ENCODE measurements at regions not wholly inside any gene's neighbourhood (a gene's known extent, or its start where the extent isn't known, plus 50 kb on each side); places are given as distances from the start of the nearest gene placed in this dataset.
A peak's percentile ranks its signal among the peaks of the same experiment; 100 is the strongest.

DNA sequence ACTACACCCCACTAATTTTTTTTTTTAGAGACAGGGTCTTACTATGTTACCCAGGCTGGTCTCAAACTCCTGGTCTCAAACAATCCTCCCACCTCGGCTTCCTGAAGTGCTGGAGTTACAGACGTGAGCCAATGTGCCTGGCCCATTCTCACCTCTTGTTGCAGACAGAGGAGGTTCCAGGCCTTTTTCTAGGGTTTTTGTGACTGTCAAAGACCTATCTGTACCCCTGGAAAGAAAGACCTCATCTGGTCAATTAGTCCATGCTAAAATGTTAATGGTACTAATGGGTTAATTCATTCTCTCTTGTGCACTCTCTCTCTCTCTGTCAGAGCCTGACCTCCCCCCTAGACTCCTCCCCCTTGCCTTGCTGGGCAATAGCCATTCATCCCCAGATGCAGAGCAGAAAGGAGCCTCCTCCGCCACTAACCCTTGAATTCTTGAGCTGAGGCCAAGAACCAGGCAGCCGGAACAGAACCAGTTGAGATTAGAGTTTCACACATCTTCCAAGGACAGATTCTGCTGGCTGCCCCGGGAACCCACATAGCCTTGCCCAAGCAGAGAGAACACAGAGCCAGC is 209.7 kb downstream of the SKIDA1 start:
- no peak for DNase-seq

DNA sequence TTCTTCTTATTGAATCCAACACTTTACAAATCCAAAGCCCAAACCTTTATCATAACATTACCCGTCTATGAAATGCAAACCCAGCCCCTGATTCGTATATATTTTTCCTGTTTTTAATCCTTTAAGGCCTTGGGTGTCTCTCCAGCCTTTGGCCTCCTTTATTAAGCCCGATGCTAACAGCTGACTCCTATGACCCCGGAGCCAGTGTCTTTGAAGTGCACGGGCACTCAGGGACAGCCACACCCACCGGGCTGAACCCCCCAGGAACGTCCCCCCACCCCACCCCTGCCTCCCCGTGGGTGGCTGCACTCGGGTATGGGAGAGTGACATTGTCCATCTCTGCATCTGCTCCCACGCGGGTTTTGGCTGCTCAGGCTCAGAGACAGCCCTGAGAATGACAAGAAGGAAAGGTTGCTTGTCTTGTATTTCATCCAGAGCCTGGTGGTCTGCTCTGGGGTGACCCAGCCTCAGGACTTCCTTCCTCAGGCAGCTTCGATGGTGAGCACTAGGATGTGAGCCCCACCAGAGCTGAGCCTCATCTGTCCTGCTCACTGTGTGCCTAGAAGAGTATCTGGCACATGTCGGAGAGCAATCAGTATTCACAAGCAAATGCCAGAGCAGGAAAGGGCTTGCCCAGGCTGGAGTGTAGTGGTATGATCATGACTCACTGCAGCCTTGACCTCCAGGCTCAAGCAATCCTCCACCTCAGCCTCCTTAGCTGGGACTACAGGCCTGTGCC is 210.4 kb downstream of the SKIDA1 start:
- no peak for DNase-seq

DNA sequence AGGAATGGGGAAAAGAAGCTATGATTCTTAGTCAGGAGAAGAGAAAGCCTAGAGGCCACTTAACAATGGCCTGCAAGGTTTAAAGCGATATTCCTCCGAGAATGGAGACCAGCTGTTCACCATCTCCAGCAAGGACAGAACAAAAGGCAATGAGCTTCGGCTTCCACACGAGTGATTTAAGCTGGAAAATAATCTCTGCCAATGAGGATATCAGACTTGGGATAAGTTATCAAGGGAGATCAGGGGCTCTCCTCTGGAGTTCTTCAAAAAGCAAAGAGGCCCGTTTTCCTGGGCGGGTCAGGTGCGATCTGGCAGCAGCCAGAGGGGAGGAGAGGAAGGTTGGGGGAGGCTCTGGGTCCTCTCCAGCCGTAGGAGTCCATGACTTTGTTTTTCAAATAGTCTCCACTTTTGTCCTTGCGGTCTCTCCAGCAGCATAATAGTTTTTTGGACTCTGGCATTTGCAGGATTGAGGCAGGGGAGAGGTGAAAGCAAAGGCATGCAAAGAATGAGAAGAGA is 211.3 kb downstream of the SKIDA1 start:
- DNase-seq, result no peak

DNA sequence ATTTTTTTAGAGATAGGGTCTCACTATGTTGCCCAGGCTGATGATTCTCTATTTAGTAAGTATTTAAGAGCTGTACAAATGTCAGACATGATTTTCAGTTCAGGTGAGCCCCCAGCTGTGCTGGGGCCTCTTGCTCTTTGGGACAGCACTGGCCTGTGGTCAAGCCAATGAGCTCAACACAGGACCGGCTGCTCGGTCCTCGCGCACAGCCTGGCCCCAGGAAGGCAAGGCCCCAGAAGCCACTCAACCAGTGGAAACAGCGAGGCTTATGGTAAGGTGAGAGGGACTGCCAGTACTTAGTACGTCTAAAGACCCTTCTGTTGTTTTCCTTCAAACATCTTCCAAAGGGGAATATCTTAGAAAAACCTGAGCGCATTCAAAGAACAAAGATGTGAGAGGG is 211.8 kb downstream of the SKIDA1 start:
- DNase-seq, result no peak

DNA sequence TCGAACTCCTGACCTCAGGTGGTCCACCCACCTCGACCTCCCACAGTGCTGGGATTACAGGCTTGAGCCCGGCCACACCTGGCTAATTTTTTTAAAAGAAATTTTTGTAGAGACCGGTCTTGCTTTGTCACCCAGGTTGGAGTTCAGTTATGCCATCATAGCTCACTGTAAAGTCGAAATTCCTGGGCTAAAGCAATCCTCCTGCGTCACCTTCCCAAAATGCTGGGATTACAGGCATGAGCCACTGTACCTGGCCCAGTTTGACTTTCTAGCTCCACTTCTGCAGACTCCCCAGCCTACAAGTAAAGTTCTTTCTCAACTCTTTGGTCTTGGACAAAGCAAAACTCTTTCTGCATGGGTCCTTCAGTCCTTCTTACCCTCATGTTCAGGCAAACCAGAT is 214.1 kb downstream of the SKIDA1 start:
- DNase-seq, result no peak

DNA sequence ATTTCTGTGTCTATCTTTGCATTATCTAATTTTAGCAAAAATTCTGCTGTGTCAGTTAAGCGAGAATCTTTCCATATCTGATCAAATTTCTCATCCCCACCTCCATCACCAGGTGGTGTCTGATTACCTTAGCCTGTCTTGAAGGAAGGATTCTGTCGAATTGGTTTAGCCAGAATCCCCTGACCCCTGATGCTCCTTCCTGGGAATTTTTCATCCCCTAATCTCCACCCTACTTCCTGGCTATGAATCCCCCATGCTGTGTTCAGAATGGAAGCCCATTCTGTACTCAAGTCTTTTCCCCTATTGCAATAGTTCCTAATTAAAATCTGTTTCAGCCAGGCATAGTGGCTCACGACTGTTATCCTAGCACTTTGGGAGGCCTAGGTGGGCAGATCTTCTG is 216.1 kb downstream of the SKIDA1 start:
- no peak for DNase-seq

DNA sequence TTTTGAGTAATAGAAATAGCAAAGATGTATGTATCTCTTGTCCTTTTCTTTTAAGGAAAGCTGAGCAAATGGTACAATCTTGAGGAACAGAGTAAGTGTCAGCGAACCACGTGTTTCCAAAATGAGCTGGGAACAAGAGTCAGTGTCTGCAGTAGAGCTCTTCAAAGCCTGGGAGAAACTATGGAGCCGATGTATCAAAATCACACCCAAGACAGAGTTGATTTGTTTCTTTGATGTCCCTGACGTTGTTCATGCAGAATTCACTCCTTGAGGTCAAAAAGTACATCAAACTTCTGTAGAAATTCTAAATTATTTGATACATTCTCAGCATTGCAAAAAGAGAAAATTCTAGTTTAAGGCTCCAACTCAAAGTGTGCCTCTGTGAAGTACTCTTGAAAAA is 216.5 kb downstream of the SKIDA1 start:
- no peak for DNase-seq

DNA sequence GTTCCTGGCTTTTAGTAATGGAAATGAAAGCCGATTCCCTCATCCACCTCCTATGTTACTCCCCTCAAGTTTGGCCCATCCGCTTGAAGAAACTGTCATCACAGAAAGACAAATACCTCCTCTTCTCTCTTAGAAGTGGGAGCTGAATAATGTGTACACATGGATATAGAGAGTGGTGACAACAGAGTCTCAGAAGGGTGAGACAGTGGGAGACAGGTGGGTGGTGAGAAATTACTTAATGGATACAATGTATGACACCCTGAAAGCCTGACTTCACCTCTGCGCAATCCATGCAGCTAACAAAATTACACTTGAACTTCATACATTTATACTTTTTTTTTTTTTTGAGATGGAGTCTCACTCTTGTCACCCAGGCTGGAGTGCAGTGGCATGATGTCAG is 217.5 kb downstream of the SKIDA1 start:
- no peak for DNase-seq

DNA sequence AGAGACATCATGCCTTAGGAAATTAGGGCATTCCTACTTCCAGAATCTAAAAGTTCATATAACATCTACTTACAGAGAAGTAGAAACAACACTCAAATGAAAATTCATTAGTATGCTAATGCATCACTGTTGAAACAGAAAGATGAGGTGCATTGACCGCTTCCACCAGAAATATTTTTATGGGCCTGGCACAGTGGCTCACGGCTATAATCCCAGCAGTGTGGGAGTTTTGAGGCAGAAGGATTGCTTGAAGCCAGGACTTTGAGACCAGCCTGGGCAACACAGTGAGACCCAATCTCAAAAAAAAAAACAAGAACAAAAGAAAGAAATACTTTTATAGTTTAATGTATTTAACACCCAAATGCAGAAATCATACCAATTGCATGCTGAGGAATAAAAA is 220.9 kb downstream of the SKIDA1 start:
- DNase-seq, result no peak

DNA sequence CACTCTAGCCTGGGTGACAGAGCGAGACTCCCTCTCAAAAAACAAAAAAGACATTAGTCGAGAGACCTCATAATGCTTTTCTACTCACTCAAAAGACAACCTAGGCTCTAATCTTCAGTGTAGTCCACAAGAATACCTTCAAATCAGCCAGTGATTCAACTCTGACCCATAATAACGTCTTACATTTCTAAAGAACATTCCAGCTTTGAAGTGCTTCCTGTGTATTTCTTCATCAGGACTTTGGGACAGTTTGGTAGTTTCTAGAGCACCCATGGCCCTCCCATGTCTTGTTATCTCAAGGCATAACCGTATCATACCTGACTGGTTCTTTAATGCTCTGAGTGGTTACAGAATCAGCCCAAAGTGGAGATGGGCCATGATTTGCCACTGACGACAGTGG is 221.3 kb downstream of the SKIDA1 start:
- DNase-seq, result no peak

DNA sequence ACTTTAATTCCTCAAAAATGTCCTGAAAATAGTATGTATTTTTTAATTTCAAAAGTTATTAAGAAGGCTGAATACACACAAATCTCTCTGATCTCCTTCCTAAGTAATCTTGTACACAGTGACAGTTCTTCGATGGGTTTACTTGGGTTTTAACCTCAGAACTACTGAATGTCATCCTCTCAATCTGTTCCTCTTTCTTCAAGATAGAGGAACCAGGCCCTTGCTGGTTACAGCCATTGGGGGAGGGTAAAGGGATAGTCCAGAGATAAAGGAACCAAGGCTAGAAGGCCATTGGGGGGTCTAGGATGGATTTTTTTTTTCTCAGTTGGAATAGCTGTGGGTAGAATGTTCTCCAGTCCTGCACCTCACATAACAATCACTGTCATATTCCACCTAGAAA is 224.9 kb downstream of the SKIDA1 start:
- DNase-seq, result no peak

DNA sequence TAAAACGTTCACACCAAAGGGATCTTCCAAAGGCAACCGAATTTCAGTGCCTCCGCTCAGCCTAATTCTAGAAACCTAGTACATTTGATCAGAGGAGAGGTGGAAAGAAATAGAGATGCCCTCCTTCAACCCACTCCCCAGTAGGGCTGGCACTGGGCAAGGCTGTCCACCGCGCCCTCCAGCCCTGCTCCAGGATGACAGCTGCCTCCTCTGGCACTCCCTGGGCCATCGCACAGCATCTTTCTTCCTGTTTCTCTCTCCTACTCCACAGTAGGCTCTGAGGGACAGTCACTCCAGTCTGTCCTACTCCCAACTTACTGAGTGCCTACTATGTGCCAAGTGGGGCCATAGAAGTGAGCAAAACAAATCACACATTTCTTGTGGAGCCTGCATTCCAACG is 226.2 kb downstream of the SKIDA1 start:
- no peak for DNase-seq

DNA sequence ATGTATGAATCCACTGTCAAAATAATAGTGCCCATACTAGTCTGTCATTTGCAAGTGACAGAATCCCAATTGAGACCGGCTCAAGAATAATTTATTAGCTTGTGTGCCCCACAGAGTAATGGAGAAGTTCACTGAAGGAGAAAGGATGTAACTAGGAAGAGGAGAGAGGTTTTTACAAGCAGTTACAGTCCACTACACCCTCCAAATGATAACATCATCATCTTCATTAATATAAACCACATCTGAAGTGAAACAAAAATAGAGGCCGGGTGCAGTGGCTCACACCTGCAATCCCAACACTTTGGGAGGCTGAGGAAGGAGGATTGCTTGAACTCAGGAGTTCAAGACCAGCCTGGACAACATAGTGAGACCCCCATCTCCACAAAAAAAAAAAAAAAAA is 226.8 kb downstream of the SKIDA1 start:
- DNase-seq, result no peak

DNA sequence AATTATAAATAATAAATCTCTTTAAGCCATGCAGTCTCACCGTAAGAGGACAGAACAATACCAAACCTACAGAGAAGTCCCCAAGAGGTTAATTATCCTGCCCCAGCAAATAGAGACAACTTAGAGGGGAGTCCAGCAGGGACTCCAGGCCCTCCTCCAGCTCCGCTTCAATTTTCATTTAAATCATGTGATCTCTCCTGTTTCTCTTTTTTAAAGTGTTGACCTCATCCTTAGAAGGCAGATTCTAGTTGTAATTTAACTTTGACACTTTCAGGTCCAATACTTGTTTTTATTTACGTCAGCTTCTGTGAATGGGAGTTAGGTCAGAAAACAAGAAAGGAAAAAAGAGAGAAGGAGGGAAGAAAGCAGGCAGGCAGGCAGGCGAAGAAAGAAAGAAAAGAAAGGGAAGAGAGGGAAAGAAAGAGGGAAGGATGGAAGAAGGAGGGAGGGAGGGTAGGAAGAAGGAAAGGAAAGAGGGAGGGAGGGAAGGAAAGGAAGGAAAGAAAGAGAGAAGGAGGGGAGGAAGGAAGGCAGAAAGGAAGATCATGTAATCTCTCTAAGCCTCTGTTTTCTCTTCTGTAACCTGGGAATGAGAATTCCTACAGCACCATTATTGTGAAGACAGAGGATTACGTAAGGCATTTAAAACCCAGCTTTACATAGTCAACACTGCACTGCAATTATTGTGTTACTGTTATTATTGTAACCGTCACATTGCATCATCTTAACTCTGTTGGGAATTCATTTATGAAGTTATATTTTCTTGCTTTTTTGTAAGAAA is 227.7 kb downstream of the SKIDA1 start:
- DNase-seq, result no peak

DNA sequence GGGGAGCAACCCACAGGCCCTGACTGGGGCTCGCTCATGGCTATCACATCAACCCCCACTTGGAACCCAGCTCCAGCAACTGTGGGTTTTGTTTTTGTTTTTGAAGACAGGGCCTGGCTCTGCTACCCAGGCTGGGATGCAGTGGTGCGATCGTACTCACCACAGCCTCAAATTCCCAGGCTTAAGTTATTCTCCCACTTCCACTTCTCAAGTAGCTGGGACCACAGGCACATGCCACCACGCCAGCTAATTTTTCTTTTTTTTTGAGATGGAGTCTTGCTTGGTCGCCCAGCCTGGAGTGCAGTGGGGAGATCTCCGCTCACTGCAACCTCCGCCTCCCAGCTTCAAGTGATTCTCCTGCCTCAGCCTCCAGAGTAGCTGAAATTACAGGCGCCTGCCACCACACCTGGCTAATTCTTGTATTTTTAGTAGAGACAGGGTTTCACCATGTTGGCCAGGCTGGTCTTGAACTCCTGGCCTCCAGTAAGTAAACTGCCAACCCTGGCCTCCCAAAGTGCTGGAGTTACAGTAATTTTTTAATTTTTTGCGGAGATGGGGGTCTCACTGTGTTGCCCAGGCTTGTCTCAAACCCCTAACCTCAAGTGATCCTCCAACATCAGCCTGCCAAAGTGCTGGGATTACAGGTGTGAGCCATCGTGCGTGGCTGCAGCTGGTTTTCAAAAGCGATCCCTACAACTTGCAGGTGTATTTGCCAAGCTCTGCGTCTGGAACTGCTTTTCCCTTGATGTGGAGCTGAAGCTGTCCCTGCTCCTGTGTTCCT is 228.7 kb downstream of the SKIDA1 start:
- DNase-seq, result no peak

DNA sequence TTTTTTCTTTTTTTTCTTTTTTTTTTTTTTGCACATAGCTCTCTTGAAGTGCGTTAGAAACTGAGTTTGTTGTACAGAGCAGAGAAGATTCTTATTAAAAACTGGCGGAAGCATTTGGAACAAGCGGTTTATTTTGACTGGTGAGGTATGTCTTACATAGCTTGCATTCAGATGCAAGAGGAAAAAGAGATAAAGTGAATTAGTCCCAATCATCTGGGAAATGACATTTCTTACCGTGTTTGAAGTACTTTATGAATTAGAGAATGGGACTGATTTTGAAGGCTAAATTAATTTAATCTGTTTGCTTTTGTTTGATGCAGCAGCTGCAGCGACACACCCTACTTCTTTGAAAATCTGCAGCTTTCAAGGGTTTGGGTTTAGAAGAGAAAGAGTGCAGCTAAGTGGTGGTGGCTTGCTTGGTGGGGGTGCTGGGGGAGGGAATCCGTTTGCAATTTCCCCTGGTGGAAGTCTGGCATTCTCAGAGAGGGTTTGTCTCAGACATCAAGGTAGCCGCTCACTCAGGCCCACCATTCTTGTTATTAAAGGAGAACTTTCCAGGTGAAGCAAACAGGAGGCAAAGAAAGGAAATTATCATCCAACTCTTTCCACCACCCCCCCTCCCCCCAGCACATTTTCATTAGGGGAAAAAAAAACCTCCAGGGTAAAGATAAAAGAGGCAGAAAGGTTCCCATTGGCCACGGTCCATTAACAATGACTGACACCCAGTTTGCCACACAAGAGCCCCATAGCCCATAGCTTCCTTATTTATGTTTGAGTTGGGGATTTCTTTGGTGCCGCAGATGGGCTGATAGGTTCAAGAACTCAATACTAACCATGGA is 231.7 kb downstream of the SKIDA1 start:
- DNase-seq, result no peak

DNA sequence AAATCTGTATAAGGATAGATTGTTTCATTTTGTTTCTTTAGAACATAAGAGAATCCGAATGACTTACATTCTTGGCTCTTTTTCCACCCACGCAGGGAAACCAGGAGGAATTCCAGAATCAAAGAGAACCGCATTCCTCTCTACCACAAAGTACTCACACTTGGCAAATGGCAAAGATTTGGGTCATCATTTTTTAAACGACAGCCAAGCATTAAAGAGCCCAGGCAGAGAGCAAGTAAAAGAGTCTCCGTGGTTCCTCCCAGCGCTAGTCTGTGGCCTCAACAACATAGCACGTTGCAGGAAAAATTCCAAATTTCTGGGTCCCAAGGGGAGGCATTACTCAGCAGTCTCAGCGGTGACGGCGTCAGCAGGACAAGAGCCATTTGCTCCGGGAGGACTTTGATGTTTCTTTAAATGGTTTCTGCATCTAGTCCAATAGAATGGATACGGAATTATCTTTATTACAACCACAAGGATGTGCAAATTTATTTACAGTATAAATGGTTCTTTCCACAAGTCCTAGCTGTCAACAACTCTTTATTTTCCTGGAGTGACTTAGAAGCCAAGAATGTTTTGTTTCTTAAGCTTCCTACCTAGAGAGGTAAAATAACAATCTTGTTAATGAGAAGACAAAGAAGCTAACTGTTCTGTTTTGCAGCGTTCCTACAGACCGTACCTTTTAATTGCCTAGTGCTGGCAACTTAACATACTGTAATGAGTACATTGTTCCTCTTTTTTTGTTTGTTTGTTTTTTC is 232.5 kb downstream of the SKIDA1 start:
- peak; percentile 30 for DNase-seq

DNA sequence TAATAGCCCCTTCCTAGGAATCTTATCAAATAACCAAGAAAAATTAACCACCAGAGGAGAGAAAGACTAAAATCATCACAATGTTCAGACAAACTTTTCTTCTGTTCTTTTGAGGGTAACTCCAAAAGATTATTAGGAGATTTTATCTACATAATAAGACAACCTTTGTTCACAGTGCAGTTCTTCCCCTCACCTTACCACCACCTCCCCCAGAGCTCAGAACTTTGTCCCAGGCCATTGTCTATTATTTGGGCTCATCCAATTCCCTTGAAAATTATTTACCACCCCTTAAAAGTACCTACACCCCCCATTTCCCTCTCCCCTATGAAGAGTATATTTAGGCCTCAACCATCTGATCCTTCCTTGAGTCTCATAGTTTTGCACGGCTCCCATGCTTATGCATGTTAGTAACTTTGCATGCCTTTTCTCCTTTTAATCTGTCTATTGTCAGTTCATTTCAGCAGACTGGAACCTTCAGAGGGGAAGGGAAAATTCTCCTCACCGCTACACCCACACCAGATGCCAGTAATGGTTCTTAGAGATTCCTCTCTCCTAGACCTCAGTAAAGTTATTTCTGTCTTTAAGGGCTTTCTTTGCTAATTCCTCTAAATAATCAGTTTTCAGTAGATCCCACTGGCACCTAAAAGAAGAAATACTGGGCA is 234.9 kb downstream of the SKIDA1 start:
- no peak for DNase-seq

DNA sequence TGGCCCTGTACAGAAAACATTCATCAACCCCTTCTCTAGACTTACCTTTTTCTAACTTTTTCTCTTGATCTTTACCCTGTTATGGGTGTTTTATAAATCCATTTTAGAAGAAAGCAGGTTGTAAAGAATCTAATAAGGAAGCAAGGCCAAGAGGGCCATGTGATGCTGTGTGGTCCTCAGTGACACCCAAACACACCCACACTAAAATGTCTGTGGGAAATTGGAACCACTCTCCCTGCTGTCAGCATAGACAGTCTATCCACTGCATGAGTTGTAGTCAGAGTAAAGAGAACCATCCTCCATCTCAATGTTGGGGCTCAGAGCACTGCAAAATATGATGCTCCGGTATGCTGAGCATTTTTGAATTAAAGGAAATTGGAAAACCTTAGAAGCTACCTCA is 235.5 kb downstream of the SKIDA1 start:
- no peak for DNase-seq

DNA sequence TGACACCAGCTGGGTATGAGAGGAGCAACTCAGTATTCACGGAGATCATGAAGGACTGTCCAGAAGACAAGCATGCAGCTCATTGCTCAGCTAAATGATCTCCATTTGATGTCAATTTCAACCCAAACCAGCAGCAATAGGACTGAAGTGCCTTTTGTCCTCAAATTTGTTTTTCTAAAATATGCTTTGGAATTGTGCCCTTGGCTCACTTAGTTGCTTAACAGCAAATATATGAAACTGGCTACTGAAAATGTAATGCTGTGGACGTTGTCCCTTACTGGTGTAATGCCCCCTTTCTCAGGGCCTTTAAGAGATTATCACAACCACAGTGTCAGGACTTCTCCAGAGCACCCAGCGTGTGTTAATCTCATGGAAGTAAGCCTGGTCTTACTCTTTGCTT is 236.2 kb downstream of the SKIDA1 start:
- no peak for DNase-seq

DNA sequence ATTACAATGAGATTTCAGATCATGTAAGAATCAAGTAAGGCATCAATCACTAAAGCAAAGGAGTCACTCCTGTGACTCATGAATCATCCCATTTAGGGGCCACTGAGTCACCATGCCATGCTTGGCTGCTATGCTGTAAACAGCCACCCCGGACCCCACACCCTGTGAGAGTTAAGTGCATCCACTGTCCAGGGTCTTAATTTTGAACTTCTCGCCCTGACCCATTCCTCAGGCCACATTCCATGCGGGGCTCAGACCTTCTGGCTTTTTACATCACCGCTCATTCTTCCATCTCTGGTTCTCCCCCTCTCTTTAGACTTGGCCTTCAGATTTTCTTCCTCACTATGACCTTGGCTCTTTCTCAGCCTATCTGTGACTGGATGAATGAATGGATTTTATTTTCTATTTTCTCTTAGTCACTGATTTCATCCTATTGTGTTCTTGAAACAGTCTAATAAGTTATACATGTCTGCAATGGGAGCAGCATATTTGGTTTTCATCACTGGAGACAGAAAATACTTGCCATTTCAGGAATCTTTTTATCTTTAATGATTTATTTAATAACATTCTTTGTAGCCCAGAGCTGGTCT is 239.6 kb downstream of the SKIDA1 start:
- DNase-seq, result no peak
